SJSA1 (cell line): ENCODE measurements at regions not wholly inside any gene's neighbourhood (a gene's known extent, or its start where the extent isn't known, plus 50 kb on each side); places are given as distances from the start of the nearest gene placed in this dataset.
"Not testable (repeated sequence)": the region's sequence is repeated elsewhere in the genome, so short reads cannot be mapped to it uniquely, and the experiment has no call there.

ENCODE experiments used
- DNase-seq, 2 experiments: peaks; one replicate each; pipeline ENCODE4 v3.0.0-alpha.2; 2015 to 2020; ENCODE audit warnings: low spot score in 2 of 2, low read depth in 1 of 2
- H3K27ac ChIP-seq: fragments of 250-450 bp; sonication (Bioruptor Pico); 2 replicates; pipeline ENCODE4 v1.5.1; 2020; ENCODE audit warnings: mild to moderate bottlenecking, moderate library complexity
- H3K27me3 ChIP-seq: fragments of 250-450 bp; sonication (Bioruptor Pico); replicated peaks from 2 replicates; pipeline ENCODE4 v1.5.1; 2020; ENCODE audit warnings: mild to moderate bottlenecking, moderate library complexity
- H3K36me3 ChIP-seq: fragments of 250-450 bp; sonication (Bioruptor Pico); 2 replicates; pipeline ENCODE4 v1.5.1; 2020; ENCODE audit warnings: mild to moderate bottlenecking
- H3K4me1 ChIP-seq: fragments of 250-450 bp; sonication (Bioruptor Pico); replicated peaks from 2 replicates; pipeline ENCODE4 v1.6.1; 2021; ENCODE audit warnings: mild to moderate bottlenecking
- H3K4me3 ChIP-seq: fragments of 250-450 bp; sonication (Bioruptor Pico); 2 replicates; pipeline ENCODE4 v1.5.1; 2020; ENCODE audit warnings: mild to moderate bottlenecking
- H3K9me3 ChIP-seq: fragments of 250-450 bp; sonication (Bioruptor Pico); replicated peaks from 2 replicates; pipeline ENCODE4 v1.5.1; 2020; ENCODE audit warnings: mild to moderate bottlenecking

GRCh38 chr3:153818338-153818737 lies 302.9 kb upstream of the ARHGEF26 start:
- DNase-seq, result no peak
- Histone ChIP-seq H3K36me3 (no peaks in the 10 kb centered on the region), H3K4me1 (no peaks in the 10 kb centered on the region), H3K9me3 (no peaks in the 10 kb centered on the region), H3K4me3 (no peak overlapping the region), H3K27ac (no peak overlapping the region), H3K27me3 (no peaks in the 10 kb centered on the region)

- no peaks in the 10 kb centered on the region for H3K4me1 ChIP-seq
- H3K36me3 ChIP-seq, result no peaks in the 10 kb centered on the region
- no peak overlapping the region for H3K4me3 ChIP-seq
- H3K9me3 ChIP-seq, result no peaks in the 10 kb centered on the region
- no peak overlapping the region for H3K27ac ChIP-seq
- DNase-seq, result no peak
- no peaks in the 10 kb centered on the region for H3K27me3 ChIP-seq
These were observed 301.2 kb upstream of the ARHGEF26 start for GRCh38 chr3:153820035-153820434.

GRCh38 chr3:153828346-153828745 lies 292.8 kb upstream of the ARHGEF26 start:
- not testable (repeated sequence) for H3K4me1 ChIP-seq, DNase-seq, H3K36me3 ChIP-seq, H3K4me3 ChIP-seq, H3K9me3 ChIP-seq, H3K27ac ChIP-seq, H3K27me3 ChIP-seq

- H3K27ac ChIP-seq, result no peak overlapping the region
- peaks cover 9% of the 10 kb centered on the region; the same call in 1 of the 2 replicates for H3K4me1 ChIP-seq
- H3K27me3 ChIP-seq, result no peaks in the 10 kb centered on the region
- no peak for DNase-seq
- H3K36me3 ChIP-seq, result no peaks in the 10 kb centered on the region
- no peaks in the 10 kb centered on the region for H3K9me3 ChIP-seq
- H3K4me3 ChIP-seq, result no peak overlapping the region
These were observed 291.5 kb upstream of the ARHGEF26 start for GRCh38 chr3:153829606-153830170.

- no peak overlapping the region for H3K4me3 ChIP-seq
- no peak for DNase-seq
- peaks cover 9% of the 10 kb centered on the region; the same call in 1 of the 2 replicates for H3K4me1 ChIP-seq
- H3K27me3 ChIP-seq, result no peaks in the 10 kb centered on the region
- no peaks in the 10 kb centered on the region for H3K36me3 ChIP-seq
- no peaks in the 10 kb centered on the region for H3K9me3 ChIP-seq
- H3K27ac ChIP-seq, result no peak overlapping the region
These were observed 290.6 kb upstream of the ARHGEF26 start for GRCh38 chr3:153830552-153830951.

- Histone ChIP-seq H3K9me3 (no peaks in the 10 kb centered on the region), H3K4me1 (no peaks in the 10 kb centered on the region), H3K27ac (no peak overlapping the region), H3K4me3 (no peak overlapping the region), H3K36me3 (no peaks in the 10 kb centered on the region), H3K27me3 (no peaks in the 10 kb centered on the region)
- DNase-seq, result no peak
These were observed 285.6 kb upstream of the ARHGEF26 start for GRCh38 chr3:153835540-153835939.

- Histone ChIP-seq H3K9me3 (no peaks in the 10 kb centered on the region), H3K4me3 (no peak overlapping the region), H3K36me3 (no peaks in the 10 kb centered on the region), H3K4me1 (no peaks in the 10 kb centered on the region), H3K27ac (no peak overlapping the region), H3K27me3 (no peaks in the 10 kb centered on the region)
- no peak for DNase-seq
These were observed 280.7 kb upstream of the ARHGEF26 start for GRCh38 chr3:153840487-153840886.

- Histone ChIP-seq H3K27me3 (no peaks in the 10 kb centered on the region), H3K9me3 (no peaks in the 10 kb centered on the region), H3K4me3 (no peak overlapping the region), H3K4me1 (no peaks in the 10 kb centered on the region), H3K36me3 (no peaks in the 10 kb centered on the region), H3K27ac (no peak overlapping the region)
- no peak for DNase-seq
These were observed 277.2 kb upstream of the ARHGEF26 start for GRCh38 chr3:153843994-153844393.

GRCh38 chr3:153845311-153845710 lies 275.9 kb upstream of the ARHGEF26 start:
- no peak overlapping the region for H3K27ac ChIP-seq
- no peaks in the 10 kb centered on the region for H3K4me1 ChIP-seq
- H3K36me3 ChIP-seq, result no peaks in the 10 kb centered on the region
- H3K4me3 ChIP-seq, result no peak overlapping the region
- no peak for DNase-seq
- no peaks in the 10 kb centered on the region for H3K27me3 ChIP-seq
- no peaks in the 10 kb centered on the region for H3K9me3 ChIP-seq

GRCh38 chr3:153848702-153849101 lies 272.5 kb upstream of the ARHGEF26 start:
- Histone ChIP-seq H3K36me3 (no peaks in the 10 kb centered on the region), H3K27me3 (no peaks in the 10 kb centered on the region), H3K4me1 (no peaks in the 10 kb centered on the region), H3K27ac (no peak overlapping the region), H3K4me3 (no peak overlapping the region), H3K9me3 (no peaks in the 10 kb centered on the region)
- DNase-seq, result no peak

- H3K36me3 ChIP-seq, result no peaks in the 10 kb centered on the region
These were observed 268.8 kb upstream of the ARHGEF26 start for GRCh38 chr3:153852355-153852754.

GRCh38 chr3:153853163-153853562 lies 268.0 kb upstream of the ARHGEF26 start:
- Histone ChIP-seq H3K27ac (no peak overlapping the region), H3K4me1 (no peaks in the 10 kb centered on the region), H3K27me3 (no peaks in the 10 kb centered on the region), H3K36me3 (no peaks in the 10 kb centered on the region), H3K9me3 (no peaks in the 10 kb centered on the region; the same call in 1 of the 2 replicates), H3K4me3 (no peak overlapping the region)
- DNase-seq, result no peak

More at GRCh38 chr3:153852355-153852754, 268.8 kb upstream of the ARHGEF26 start:
- no peak overlapping the region for H3K27ac ChIP-seq
- H3K9me3 ChIP-seq, result no peaks in the 10 kb centered on the region; the same call in 1 of the 2 replicates
- no peak overlapping the region for H3K4me3 ChIP-seq
- no peaks in the 10 kb centered on the region for H3K4me1 ChIP-seq
- no peaks in the 10 kb centered on the region for H3K27me3 ChIP-seq
- no peak for DNase-seq

- H3K27me3 ChIP-seq, result no peaks in the 10 kb centered on the region
- H3K4me1 ChIP-seq, result no peaks in the 10 kb centered on the region
- H3K4me3 ChIP-seq, result no peak overlapping the region
- DNase-seq, result no peak
- no peaks in the 10 kb centered on the region; the same call in 1 of the 2 replicates for H3K9me3 ChIP-seq
- no peaks in the 10 kb centered on the region for H3K36me3 ChIP-seq
- H3K27ac ChIP-seq, result no peak overlapping the region
These were observed 265.4 kb upstream of the ARHGEF26 start for GRCh38 chr3:153855772-153856171.

- no peak for DNase-seq
- Histone ChIP-seq H3K27me3 (no peaks in the 10 kb centered on the region), H3K4me1 (no peaks in the 10 kb centered on the region), H3K27ac (no peak overlapping the region), H3K4me3 (no peak overlapping the region), H3K36me3 (no peaks in the 10 kb centered on the region), H3K9me3 (no peaks in the 10 kb centered on the region; the same call in 1 of the 2 replicates)
These were observed 264.3 kb upstream of the ARHGEF26 start for GRCh38 chr3:153856932-153857331.

- no peak for DNase-seq
- Histone ChIP-seq H3K36me3 (no peaks in the 10 kb centered on the region), H3K4me3 (no peak overlapping the region), H3K4me1 (no peaks in the 10 kb centered on the region), H3K9me3 (no peaks in the 10 kb centered on the region), H3K27me3 (no peaks in the 10 kb centered on the region), H3K27ac (no peak overlapping the region)
These were observed 256.4 kb upstream of the ARHGEF26 start for GRCh38 chr3:153864793-153865192.
